ENCODE measurements at regions not wholly inside any gene's neighbourhood (a gene's known extent, or its start where the extent isn't known, plus 50 kb on each side); places are given as distances from the start of the nearest gene placed in this dataset.

GRCh38 chr2:136168720-136169119, 50.8 kb upstream of the CXCR4 start:
- no peak for TF ChIP-seq CTCF (IDR thresholded peaks at IDR 0.05; ENCODE audit: low read depth, low read length, missing control alignments)
- H3K4me3 ChIP-seq (ENCODE audit: low read depth, low read length) = no peak overlapping the region
- DNase-seq (ENCODE audit: low read depth) = no peak
- in situ Hi-C loops (cut with HindIII; ENCODE audit: low sequenced_read_pairs) = no loop called here

- DNase-seq (ENCODE audit: low read depth) = no peak
- TF ChIP-seq CTCF (IDR thresholded peaks at IDR 0.05; ENCODE audit: low read depth, low read length, missing control alignments) = no peak
- H3K4me3 ChIP-seq (ENCODE audit: low read depth, low read length) = no peak overlapping the region
- in situ Hi-C loops (cut with HindIII; ENCODE audit: low sequenced_read_pairs) = no loop called here
These were observed 49.9 kb upstream of the CXCR4 start for GRCh38 chr2:136167721-136168475.

Data from astrocyte of the cerebellum (primary cell).